ENCODE measurements at regions not wholly inside any gene's neighbourhood (a gene's known extent, or its start where the extent isn't known, plus 50 kb on each side); places are given as distances from the start of the nearest gene placed in this dataset.

DNA sequence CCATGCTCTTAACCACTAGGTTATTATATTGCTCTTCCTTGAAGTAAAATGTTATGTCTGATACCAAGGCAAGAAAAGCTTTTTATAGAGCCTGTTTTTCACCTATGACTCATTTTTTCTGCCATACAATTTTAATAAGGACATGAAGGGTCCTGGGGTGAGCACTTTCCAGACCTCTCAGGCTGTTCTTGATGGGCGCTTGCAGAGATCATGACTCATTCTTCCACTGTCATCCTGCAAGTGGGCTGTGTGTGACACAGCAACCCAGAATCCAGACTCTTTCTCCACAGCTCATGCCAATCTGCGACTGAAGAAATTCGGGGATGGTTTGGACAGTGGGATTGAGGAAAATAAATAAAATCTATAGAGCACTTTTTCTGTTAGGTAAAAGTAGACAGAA is 506.7 kb upstream of the NBEA start:
- TF ChIP-seq, protein P1, sequence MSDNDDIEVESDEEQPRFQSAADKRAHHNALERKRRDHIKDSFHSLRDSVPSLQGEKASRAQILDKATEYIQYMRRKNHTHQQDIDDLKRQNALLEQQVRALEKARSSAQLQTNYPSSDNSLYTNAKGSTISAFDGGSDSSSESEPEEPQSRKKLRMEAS (IDR thresholded peaks at IDR 0.05), result no peak
- TF ChIP-seq NR2F2 (IDR thresholded peaks at IDR 0.05), result peak; percentile 50
- TF ChIP-seq, protein P2, sequence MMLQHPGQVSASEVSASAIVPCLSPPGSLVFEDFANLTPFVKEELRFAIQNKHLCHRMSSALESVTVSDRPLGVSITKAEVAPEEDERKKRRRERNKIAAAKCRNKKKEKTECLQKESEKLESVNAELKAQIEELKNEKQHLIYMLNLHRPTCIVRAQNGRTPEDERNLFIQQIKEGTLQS (IDR thresholded peaks at IDR 0.05), result no peak
- DNase-seq (ENCODE audit: low spot score), result no peak
- WGBS, result 78% methylated on average over 3 of the region's 3 CpGs
- H3K4me1 ChIP-seq (ENCODE audit: control insufficient read depth in 4 of 4, insufficient read depth in 4 of 4, low read length in 3 of 4), result no peaks in the 10 kb centered on the region
- H3K4me3 ChIP-seq (ENCODE audit: low read depth in 1 of 3, low read length in 3 of 3), result no peak overlapping the region
- no peaks in the 10 kb centered on the region for H3K36me3 ChIP-seq (ENCODE audit: control insufficient read depth in 4 of 4, insufficient read depth in 3 of 4, low read depth in 1 of 4, low read length in 3 of 4)
- no peaks in the 10 kb centered on the region for H3K9me3 ChIP-seq (ENCODE audit: control insufficient read depth in 4 of 4, low read length in 3 of 4)
- no peaks in the 10 kb centered on the region for H3K27me3 ChIP-seq (ENCODE audit: control insufficient read depth in 4 of 4, insufficient read depth in 4 of 4, low read length in 3 of 4)
- no peak overlapping the region for H3K9ac ChIP-seq (ENCODE audit: low read depth in 1 of 2, low read length in 2 of 2)
- no peak overlapping the region for H3K27ac ChIP-seq (ENCODE audit: low read depth in 1 of 2, low read length in 2 of 2)

DNA sequence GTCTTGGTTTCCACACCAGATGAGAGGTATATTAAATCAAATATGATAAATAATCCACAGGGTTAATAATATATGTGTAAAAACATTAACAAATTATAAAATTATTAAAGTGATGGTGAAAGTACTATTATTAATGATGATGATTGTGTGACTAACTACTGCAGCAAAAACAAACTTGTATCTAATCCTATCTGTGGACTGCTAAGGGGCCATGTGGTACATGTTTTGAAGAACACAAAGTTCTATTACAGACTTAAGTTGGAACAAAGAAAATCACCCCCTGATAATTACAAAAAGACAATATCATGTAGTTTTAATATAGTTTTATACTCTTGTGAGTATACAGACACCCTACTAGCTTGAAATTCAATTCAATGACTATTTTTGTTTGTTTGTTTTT is 504.2 kb upstream of the NBEA start:
- H3K36me3 ChIP-seq (ENCODE audit: control insufficient read depth in 4 of 4, insufficient read depth in 3 of 4, low read depth in 1 of 4, low read length in 3 of 4), result no peaks in the 10 kb centered on the region
- DNase-seq (ENCODE audit: low spot score), result no peak
- H3K27me3 ChIP-seq (ENCODE audit: control insufficient read depth in 4 of 4, insufficient read depth in 4 of 4, low read length in 3 of 4), result no peaks in the 10 kb centered on the region
- no peak overlapping the region for H3K27ac ChIP-seq (ENCODE audit: low read depth in 1 of 2, low read length in 2 of 2)
- H3K9me3 ChIP-seq (ENCODE audit: control insufficient read depth in 4 of 4, low read length in 3 of 4), result no peaks in the 10 kb centered on the region
- no peak overlapping the region for H3K4me3 ChIP-seq (ENCODE audit: low read depth in 1 of 3, low read length in 3 of 3)
- H3K9ac ChIP-seq (ENCODE audit: low read depth in 1 of 2, low read length in 2 of 2), result no peak overlapping the region
- TF ChIP-seq, protein P3, sequence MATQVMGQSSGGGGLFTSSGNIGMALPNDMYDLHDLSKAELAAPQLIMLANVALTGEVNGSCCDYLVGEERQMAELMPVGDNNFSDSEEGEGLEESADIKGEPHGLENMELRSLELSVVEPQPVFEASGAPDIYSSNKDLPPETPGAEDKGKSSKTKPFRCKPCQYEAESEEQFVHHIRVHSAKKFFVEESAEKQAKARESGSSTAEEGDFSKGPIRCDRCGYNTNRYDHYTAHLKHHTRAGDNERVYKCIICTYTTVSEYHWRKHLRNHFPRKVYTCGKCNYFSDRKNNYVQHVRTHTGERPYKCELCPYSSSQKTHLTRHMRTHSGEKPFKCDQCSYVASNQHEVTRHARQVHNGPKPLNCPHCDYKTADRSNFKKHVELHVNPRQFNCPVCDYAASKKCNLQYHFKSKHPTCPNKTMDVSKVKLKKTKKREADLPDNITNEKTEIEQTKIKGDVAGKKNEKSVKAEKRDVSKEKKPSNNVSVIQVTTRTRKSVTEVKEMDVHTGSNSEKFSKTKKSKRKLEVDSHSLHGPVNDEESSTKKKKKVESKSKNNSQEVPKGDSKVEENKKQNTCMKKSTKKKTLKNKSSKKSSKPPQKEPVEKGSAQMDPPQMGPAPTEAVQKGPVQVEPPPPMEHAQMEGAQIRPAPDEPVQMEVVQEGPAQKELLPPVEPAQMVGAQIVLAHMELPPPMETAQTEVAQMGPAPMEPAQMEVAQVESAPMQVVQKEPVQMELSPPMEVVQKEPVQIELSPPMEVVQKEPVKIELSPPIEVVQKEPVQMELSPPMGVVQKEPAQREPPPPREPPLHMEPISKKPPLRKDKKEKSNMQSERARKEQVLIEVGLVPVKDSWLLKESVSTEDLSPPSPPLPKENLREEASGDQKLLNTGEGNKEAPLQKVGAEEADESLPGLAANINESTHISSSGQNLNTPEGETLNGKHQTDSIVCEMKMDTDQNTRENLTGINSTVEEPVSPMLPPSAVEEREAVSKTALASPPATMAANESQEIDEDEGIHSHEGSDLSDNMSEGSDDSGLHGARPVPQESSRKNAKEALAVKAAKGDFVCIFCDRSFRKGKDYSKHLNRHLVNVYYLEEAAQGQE (IDR thresholded peaks at IDR 0.05), result no peak
- no peak for TF ChIP-seq YY1 (IDR thresholded peaks at IDR 0.05)
- TF ChIP-seq SP1 (IDR thresholded peaks at IDR 0.05), result no peak
- no peak for TF ChIP-seq NR2F2 (IDR thresholded peaks at IDR 0.05)
- TF ChIP-seq EGR1 (IDR thresholded peaks at IDR 0.05; ENCODE audit: low read depth in 2 of 2), result no peak
- TF ChIP-seq, protein P4, sequence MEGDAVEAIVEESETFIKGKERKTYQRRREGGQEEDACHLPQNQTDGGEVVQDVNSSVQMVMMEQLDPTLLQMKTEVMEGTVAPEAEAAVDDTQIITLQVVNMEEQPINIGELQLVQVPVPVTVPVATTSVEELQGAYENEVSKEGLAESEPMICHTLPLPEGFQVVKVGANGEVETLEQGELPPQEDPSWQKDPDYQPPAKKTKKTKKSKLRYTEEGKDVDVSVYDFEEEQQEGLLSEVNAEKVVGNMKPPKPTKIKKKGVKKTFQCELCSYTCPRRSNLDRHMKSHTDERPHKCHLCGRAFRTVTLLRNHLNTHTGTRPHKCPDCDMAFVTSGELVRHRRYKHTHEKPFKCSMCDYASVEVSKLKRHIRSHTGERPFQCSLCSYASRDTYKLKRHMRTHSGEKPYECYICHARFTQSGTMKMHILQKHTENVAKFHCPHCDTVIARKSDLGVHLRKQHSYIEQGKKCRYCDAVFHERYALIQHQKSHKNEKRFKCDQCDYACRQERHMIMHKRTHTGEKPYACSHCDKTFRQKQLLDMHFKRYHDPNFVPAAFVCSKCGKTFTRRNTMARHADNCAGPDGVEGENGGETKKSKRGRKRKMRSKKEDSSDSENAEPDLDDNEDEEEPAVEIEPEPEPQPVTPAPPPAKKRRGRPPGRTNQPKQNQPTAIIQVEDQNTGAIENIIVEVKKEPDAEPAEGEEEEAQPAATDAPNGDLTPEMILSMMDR (IDR thresholded peaks at IDR 0.05; ENCODE audit: low read depth, low read length, missing input control), result no peak
- no peak for TF ChIP-seq HNF4G (IDR thresholded peaks at IDR 0.05)
- TF ChIP-seq, protein P1 (IDR thresholded peaks at IDR 0.05), result no peak
- no peak for TF ChIP-seq FOXA1 (IDR thresholded peaks at IDR 0.05)
- no peak for TF ChIP-seq TAF1 (conservative IDR thresholded peaks at IDR 0.05)
- TF ChIP-seq, protein P2 (IDR thresholded peaks at IDR 0.05), result no peak
- no peak for TF ChIP-seq JUND (IDR thresholded peaks at IDR 0.05)
- no peaks in the 10 kb centered on the region for H3K4me1 ChIP-seq (ENCODE audit: control insufficient read depth in 4 of 4, insufficient read depth in 4 of 4, low read length in 3 of 4)

DNA sequence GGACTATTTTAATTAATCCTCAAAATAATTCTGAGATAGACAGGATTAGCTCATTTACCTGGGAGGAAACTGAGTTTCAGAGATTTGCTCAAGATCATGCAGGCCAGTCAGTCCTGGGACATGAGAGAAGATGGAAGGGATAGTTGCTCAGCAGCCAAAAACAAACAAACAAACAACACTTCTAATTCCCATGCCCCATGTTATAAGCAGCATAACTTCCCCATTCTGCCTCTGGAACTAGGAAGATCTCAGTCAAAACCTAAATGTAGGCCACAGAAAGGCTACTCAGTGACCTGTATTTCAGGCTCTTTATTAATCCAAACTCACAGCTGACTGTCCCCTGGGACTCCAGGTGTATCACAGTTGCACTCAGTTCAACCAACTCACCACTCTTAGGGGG is 489.2 kb upstream of the NBEA start:
- Histone ChIP-seq H3K27me3 (ENCODE audit: control insufficient read depth in 4 of 4, insufficient read depth in 4 of 4, low read length in 3 of 4) (no peaks in the 10 kb centered on the region), H3K4me3 (ENCODE audit: low read depth in 1 of 3, low read length in 3 of 3) (no peak overlapping the region), H3K4me1 (ENCODE audit: control insufficient read depth in 4 of 4, insufficient read depth in 4 of 4, low read length in 3 of 4) (no peaks in the 10 kb centered on the region), H3K27ac (ENCODE audit: low read depth in 1 of 2, low read length in 2 of 2) (no peak overlapping the region), H3K36me3 (ENCODE audit: control insufficient read depth in 4 of 4, insufficient read depth in 3 of 4, low read depth in 1 of 4, low read length in 3 of 4) (no peaks in the 10 kb centered on the region), H3K9me3 (ENCODE audit: control insufficient read depth in 4 of 4, low read length in 3 of 4) (peaks cover 0 to 2% (median 0%) of the 10 kb centered on the region in 4 donors), H3K9ac (ENCODE audit: low read depth in 1 of 2, low read length in 2 of 2) (no peak overlapping the region)
- no peak for DNase-seq (ENCODE audit: low spot score)
- TF ChIP-seq FOXA1 (IDR thresholded peaks at IDR 0.05), result no peak
- no peak for TF ChIP-seq YY1 (IDR thresholded peaks at IDR 0.05)
- no peak for TF ChIP-seq JUND (IDR thresholded peaks at IDR 0.05)
- TF ChIP-seq, protein P2 (IDR thresholded peaks at IDR 0.05), result no peak
- no peak for TF ChIP-seq HNF4G (IDR thresholded peaks at IDR 0.05)
- no peak for TF ChIP-seq RAD21 (IDR thresholded peaks at IDR 0.05)
- TF ChIP-seq, protein P1 (IDR thresholded peaks at IDR 0.05), result no peak
- no peak for TF ChIP-seq HNF4A (conservative IDR thresholded peaks at IDR 0.05)
- TF ChIP-seq TAF1 (conservative IDR thresholded peaks at IDR 0.05), result no peak
- no peak for TF ChIP-seq NR2F2 (IDR thresholded peaks at IDR 0.05)
- no peak for TF ChIP-seq GABPA (IDR thresholded peaks at IDR 0.05 in 1 of 2, conservative IDR thresholded peaks at IDR 0.05 in 1 of 2)
- TF ChIP-seq, protein P5, sequence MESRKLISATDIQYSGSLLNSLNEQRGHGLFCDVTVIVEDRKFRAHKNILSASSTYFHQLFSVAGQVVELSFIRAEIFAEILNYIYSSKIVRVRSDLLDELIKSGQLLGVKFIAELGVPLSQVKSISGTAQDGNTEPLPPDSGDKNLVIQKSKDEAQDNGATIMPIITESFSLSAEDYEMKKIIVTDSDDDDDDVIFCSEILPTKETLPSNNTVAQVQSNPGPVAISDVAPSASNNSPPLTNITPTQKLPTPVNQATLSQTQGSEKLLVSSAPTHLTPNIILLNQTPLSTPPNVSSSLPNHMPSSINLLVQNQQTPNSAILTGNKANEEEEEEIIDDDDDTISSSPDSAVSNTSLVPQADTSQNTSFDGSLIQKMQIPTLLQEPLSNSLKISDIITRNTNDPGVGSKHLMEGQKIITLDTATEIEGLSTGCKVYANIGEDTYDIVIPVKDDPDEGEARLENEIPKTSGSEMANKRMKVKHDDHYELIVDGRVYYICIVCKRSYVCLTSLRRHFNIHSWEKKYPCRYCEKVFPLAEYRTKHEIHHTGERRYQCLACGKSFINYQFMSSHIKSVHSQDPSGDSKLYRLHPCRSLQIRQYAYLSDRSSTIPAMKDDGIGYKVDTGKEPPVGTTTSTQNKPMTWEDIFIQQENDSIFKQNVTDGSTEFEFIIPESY (IDR thresholded peaks at IDR 0.05), result no peak
- TF ChIP-seq RXRA (IDR thresholded peaks at IDR 0.05), result no peak
- TF ChIP-seq FOXA2 (IDR thresholded peaks at IDR 0.05), result no peak
- TF ChIP-seq EGR1 (IDR thresholded peaks at IDR 0.05; ENCODE audit: low read depth in 2 of 2), result no peak

Data from liver (tissue), 8 donors.